GM19240 (cell line): ENCODE measurements at regions not wholly inside any gene's neighbourhood (a gene's known extent, or its start where the extent isn't known, plus 50 kb on each side); places are given as distances from the start of the nearest gene placed in this dataset.

Source experiments
- DNase-seq: peaks from one replicate; pipeline ENCODE4 v3.0.0; 2011; ENCODE audit warnings: low spot score; ENCODE audit not compliant: insufficient read length

- no peak for DNase-seq
Observed at GRCh38 chr6:15804164-15805154, 141.6 kb upstream of the DTNBP1 start.

- DNase-seq: no peak
Observed at GRCh38 chr6:15802466-15802865, 139.6 kb upstream of the DTNBP1 start.

GRCh38 chr6:15801912-15802311 lies 139.1 kb upstream of the DTNBP1 start:
- DNase-seq: no peak

GRCh38 chr6:15800841-15801617 lies 138.2 kb upstream of the DTNBP1 start:
- DNase-seq: no peak

- no peak for DNase-seq
Observed at GRCh38 chr6:15798533-15799255, 135.9 kb upstream of the DTNBP1 start.

GRCh38 chr6:15796844-15797243 lies 134.0 kb upstream of the DTNBP1 start:
- DNase-seq: no peak

- no peak for DNase-seq
Observed at GRCh38 chr6:15796130-15796771, 133.4 kb upstream of the DTNBP1 start.

- DNase-seq: no peak
Observed at GRCh38 chr6:15793826-15794225, 131.0 kb upstream of the DTNBP1 start.

- no peak for DNase-seq
Observed at GRCh38 chr6:15793288-15793687, 130.5 kb upstream of the DTNBP1 start.

- DNase-seq: no peak
Observed at GRCh38 chr6:15792842-15793241, 130.0 kb upstream of the DTNBP1 start.

GRCh38 chr6:15791448-15792181 lies 128.8 kb upstream of the DTNBP1 start:
- DNase-seq: no peak

- DNase-seq: no peak
Observed at GRCh38 chr6:15790116-15790515, 127.3 kb upstream of the DTNBP1 start.

- DNase-seq: no peak
Observed at GRCh38 chr6:15786846-15787245, 124.0 kb upstream of the DTNBP1 start.

- no peak for DNase-seq
Observed at GRCh38 chr6:15783484-15783883, 120.7 kb upstream of the DTNBP1 start.

- no peak for DNase-seq
Observed at GRCh38 chr6:15781890-15782289, 119.1 kb upstream of the DTNBP1 start.

GRCh38 chr6:15781333-15781732 lies 118.5 kb upstream of the DTNBP1 start:
- DNase-seq: no peak

- no peak for DNase-seq
Observed at GRCh38 chr6:15780437-15780836, 117.6 kb upstream of the DTNBP1 start.

GRCh38 chr6:15779726-15780125 lies 116.9 kb upstream of the DTNBP1 start:
- no peak for DNase-seq

- DNase-seq: no peak
Observed at GRCh38 chr6:15776458-15776980, 113.7 kb upstream of the DTNBP1 start.

GRCh38 chr6:15775741-15776140 lies 112.9 kb upstream of the DTNBP1 start:
- no peak for DNase-seq
